ENCODE measurements at regions not wholly inside any gene's neighbourhood (a gene's known extent, or its start where the extent isn't known, plus 50 kb on each side); places are given as distances from the start of the nearest gene placed in this dataset.

- TF ChIP-seq CTCF (conservative IDR thresholded peaks at IDR 0.05), result no peak
- no peak for TF ChIP-seq EZH2 (IDR thresholded peaks at IDR 0.05; ENCODE audit: low read depth)
Measured at GRCh38 chr10:113221756-113222168, 271.7 kb downstream of the TCF7L2 start.

Measured in PC-9 (cell line).